Neural cell (in vitro differentiated cells): ENCODE measurements at regions not wholly inside any gene's neighbourhood (a gene's known extent, or its start where the extent isn't known, plus 50 kb on each side); places are given as distances from the start of the nearest gene placed in this dataset.

Experiments
- H2AFZ ChIP-seq: fragments of 200-600, 300-800 bp; sonication (generic), shearing (Covaris generic); 2 replicates; pipeline ENCODE4 v1.6.0; 2014; ENCODE audit warnings: low read depth, mild to moderate bottlenecking, antibody characterized with exemption, low read length, moderate library complexity
- H3F3A ChIP-seq: fragments of 200-600 bp; shearing (Covaris generic); 2 replicates; pipeline ENCODE4 v1.6.1; 2016; ENCODE audit warnings: mild to moderate bottlenecking, moderate library complexity, mixed read lengths, antibody characterized with exemption, low read length; ENCODE audit not compliant: insufficient read depth, poor library complexity, severe bottlenecking
- H3K27ac ChIP-seq: fragments of 200-600, 300-800 bp; sonication (generic), shearing (Covaris generic); 2 replicates; pipeline ENCODE4 v1.5.1; 2014; ENCODE audit warnings: mild to moderate bottlenecking, low read length, moderate library complexity
- H3K27me3 ChIP-seq: fragments of 300-800, 200-600 bp; sonication (generic), shearing (Covaris generic); 2 replicates; pipeline ENCODE4 v1.6.0; 2014; ENCODE audit warnings: mild to moderate bottlenecking, low read depth, low read length, moderate library complexity; ENCODE audit not compliant: insufficient read depth
- H3K36me3 ChIP-seq: fragments of 300-800, 200-600 bp; sonication (generic), shearing (Covaris generic); 2 replicates; pipeline ENCODE4 v1.5.1; 2014; ENCODE audit warnings: mild to moderate bottlenecking, antibody characterized with exemption, low read length, moderate library complexity; ENCODE audit not compliant: insufficient read depth
- H3K4me2 ChIP-seq: fragments of 300-800, 200-600 bp; sonication (generic), shearing (Covaris generic); 2 replicates; pipeline ENCODE4 v1.6.0; 2014; ENCODE audit warnings: mild to moderate bottlenecking, low read length
- H3K4me3 ChIP-seq: fragments of 300-800, 200-600 bp; sonication (generic), shearing (Covaris generic); 2 replicates; pipeline ENCODE4 v1.5.1; 2014; ENCODE audit warnings: mild to moderate bottlenecking, low read length, moderate library complexity
- H3K79me2 ChIP-seq: fragments of 200-600 bp; shearing (Covaris generic); replicated peaks from 2 replicates; pipeline ENCODE4 v1.6.0; 2014; ENCODE audit warnings: mild to moderate bottlenecking, low read length, moderate library complexity; ENCODE audit not compliant: insufficient read depth
- H3K9ac ChIP-seq: fragments of 300-800, 200-600 bp; sonication (generic), shearing (Covaris generic); 2 replicates; pipeline ENCODE4 v1.6.1; 2016; ENCODE audit warnings: mild to moderate bottlenecking, low read length, mixed read lengths
- H3K9me2 ChIP-seq: fragments of 200-600 bp; shearing (Covaris generic); 2 replicates; pipeline ENCODE4 v1.6.1; 2016; ENCODE audit warnings: mild to moderate bottlenecking, low read length, mixed read lengths; ENCODE audit not compliant: insufficient read depth
- H3K9me3 ChIP-seq: fragments of 200-600, 300-800 bp; sonication (generic), shearing (Covaris generic); 2 replicates; pipeline ENCODE4 v1.6.1; 2016; ENCODE audit warnings: mild to moderate bottlenecking, mixed run types, low read length, moderate library complexity, mixed read lengths
- H4K20me1 ChIP-seq: fragments of 200-600 bp; shearing (Covaris generic); 2 replicates; pipeline ENCODE4 v1.6.1; 2016; ENCODE audit warnings: mild to moderate bottlenecking, mixed run types; ENCODE audit not compliant: insufficient read depth
- CTCF ChIP-seq: fragments of 450-650 bp; IDR thresholded peaks from 2 replicates; pipeline ENCODE4 v1.5.1; 2014; ENCODE audit warnings: antibody characterized with exemption, mild to moderate bottlenecking, moderate library complexity; ENCODE audit not compliant: poor library complexity, severe bottlenecking
- EP300 ChIP-seq: fragments of 450-650 bp; conservative IDR thresholded peaks from 2 replicates; pipeline ENCODE4 v1.6.1; 2014; ENCODE audit warnings: antibody characterized with exemption, mild to moderate bottlenecking, moderate library complexity; ENCODE audit not compliant: poor library complexity, severe bottlenecking
- EZH2 ChIP-seq: fragments of 200-600, 300-800 bp; shearing (Covaris generic), sonication (generic); IDR thresholded peaks from 2 replicates; pipeline ENCODE4 v1.6.1; 2014; ENCODE audit warnings: antibody characterized with exemption, low read length, borderline replicate concordance, mild to moderate bottlenecking; ENCODE audit not compliant: insufficient read depth, poor library complexity, severe bottlenecking
- MXI1 ChIP-seq: fragments of 450-650 bp; conservative IDR thresholded peaks from 2 replicates; pipeline ENCODE4 v1.6.1; 2014; ENCODE audit warnings: antibody characterized with exemption, mild to moderate bottlenecking; ENCODE audit not compliant: poor library complexity, severe bottlenecking
- POLR2AphosphoS5 ChIP-seq: IDR thresholded peaks from 2 replicates; pipeline ENCODE4 v1.6.1; 2012
- RAD21 ChIP-seq: fragments of 450-650 bp; conservative IDR thresholded peaks from 2 replicates; pipeline ENCODE4 v1.6.1; 2014; ENCODE audit warnings: antibody characterized with exemption, mild to moderate bottlenecking, moderate library complexity
- REST ChIP-seq: IDR thresholded peaks from 2 replicates; pipeline ENCODE4 v1.6.1; 2012; ENCODE audit warnings: borderline replicate concordance
- SMC3 ChIP-seq: fragments of 450-650 bp; conservative IDR thresholded peaks from 2 replicates; pipeline ENCODE4 v1.6.1; 2014; ENCODE audit warnings: antibody characterized with exemption, mild to moderate bottlenecking, moderate library complexity; ENCODE audit not compliant: poor library complexity
- TAF1 ChIP-seq: IDR thresholded peaks from 2 replicates; pipeline ENCODE4 v1.6.1; 2012; ENCODE audit warnings: low read depth

- Histone ChIP-seq H3K79me2 (no peaks in the 10 kb centered on the region), H3K9ac (no peak overlapping the region), H2AFZ (no peak overlapping the region), H3K9me3 (no peaks in the 10 kb centered on the region), H3K9me2 (no peaks in the 10 kb centered on the region), H3K4me3 (no peak overlapping the region), H3K27ac (no peak overlapping the region), H3F3A (no peaks in the 10 kb centered on the region), H4K20me1 (no peaks in the 10 kb centered on the region), H3K4me2 (no peak overlapping the region), H3K36me3 (no peaks in the 10 kb centered on the region), H3K27me3 (no peaks in the 10 kb centered on the region)
- no peak for TF ChIP-seq MXI1
- no peak for TF ChIP-seq POLR2AphosphoS5
- TF ChIP-seq EP300, result no peak
- no peak for TF ChIP-seq SMC3
- no peak for TF ChIP-seq CTCF
These were observed 86.8 kb upstream of the NAMPT start for GRCh38 chr7:106371629-106372028.

- Histone ChIP-seq H3F3A (no peaks in the 10 kb centered on the region), H3K79me2 (no peaks in the 10 kb centered on the region), H2AFZ (no peak overlapping the region), H3K4me3 (no peak overlapping the region), H3K9me3 (no peaks in the 10 kb centered on the region), H3K4me2 (no peak overlapping the region), H3K36me3 (no peaks in the 10 kb centered on the region), H4K20me1 (no peaks in the 10 kb centered on the region), H3K27me3 (no peaks in the 10 kb centered on the region), H3K27ac (no peak overlapping the region), H3K9ac (no peak overlapping the region), H3K9me2 (no peaks in the 10 kb centered on the region)
- no peak for TF ChIP-seq RAD21
- no peak for TF ChIP-seq MXI1
- TF ChIP-seq EP300, result no peak
- no peak for TF ChIP-seq REST
- no peak for TF ChIP-seq EZH2
- no peak for TF ChIP-seq TAF1
- TF ChIP-seq POLR2AphosphoS5, result no peak
- TF ChIP-seq SMC3, result no peak
- TF ChIP-seq CTCF, result no peak
These were observed 85.8 kb upstream of the NAMPT start for GRCh38 chr7:106370542-106370941.
